ENCODE measurements at regions not wholly inside any gene's neighbourhood (a gene's known extent, or its start where the extent isn't known, plus 50 kb on each side); places are given as distances from the start of the nearest gene placed in this dataset.

DNA sequence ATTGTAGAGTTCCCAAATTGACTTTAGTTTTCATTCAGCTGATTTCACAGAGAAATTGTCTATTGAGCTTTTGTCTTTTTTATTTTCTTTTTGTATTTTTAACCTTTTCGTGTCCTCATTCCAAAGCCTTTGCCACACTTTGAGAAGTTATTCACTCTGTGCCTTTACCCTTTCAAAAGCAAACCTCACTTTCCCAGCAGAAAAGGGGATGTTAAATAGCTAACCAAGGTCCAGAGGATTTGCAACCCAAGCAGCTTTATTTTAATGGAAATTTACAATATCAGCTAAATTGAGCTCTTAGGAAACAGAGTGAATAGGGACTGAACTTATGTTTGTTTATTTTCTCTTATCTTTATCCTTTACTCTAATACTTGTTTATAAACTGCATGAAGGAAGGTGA, 428.8 kb downstream of the PCDH7 start:
- Histone ChIP-seq H3K4me1 (ENCODE audit: control insufficient read depth, insufficient read depth, low read length) (no peaks in the 10 kb centered on the region), H3K4me3 (ENCODE audit: low read length) (no peak overlapping the region), H3K9me3 (ENCODE audit: control insufficient read depth, insufficient read depth, low read length) (no peaks in the 10 kb centered on the region), H3K27ac (ENCODE audit: low read length) (no peak overlapping the region), H3K36me3 (ENCODE audit: control insufficient read depth, insufficient read depth, low read length) (no peaks in the 10 kb centered on the region), H3K27me3 (ENCODE audit: control insufficient read depth, insufficient read depth, low read length) (no peaks in the 10 kb centered on the region)
- WGBS (ENCODE audit: insufficient coverage, insufficient read length), result no CpG with 5 or more reads among the region's 1 CpG
- no peak for DNase-seq (ENCODE audit: low read depth, low spot score)

DNA sequence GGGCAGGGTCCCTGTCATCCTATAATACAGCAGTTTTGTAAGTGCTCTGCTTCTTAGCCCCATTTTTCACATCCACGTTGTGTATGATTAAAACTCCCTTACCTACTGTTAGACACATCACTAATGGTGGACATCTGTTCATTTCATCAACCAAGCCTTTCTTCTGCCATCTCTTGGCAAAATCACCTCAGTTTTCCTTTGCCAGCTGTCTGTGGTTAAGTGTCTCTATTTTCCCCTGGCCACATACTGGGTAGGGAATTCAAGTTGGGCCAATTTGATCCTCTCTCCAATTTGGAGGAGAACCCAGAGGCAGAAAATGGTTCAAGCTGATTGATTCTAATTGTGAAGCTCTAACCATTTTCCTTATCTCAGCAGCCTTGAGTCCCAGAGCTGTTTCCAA, 436.1 kb downstream of the PCDH7 start:
- no peak overlapping the region for H3K4me3 ChIP-seq (ENCODE audit: low read length)
- no peak for DNase-seq (ENCODE audit: low read depth, low spot score)
- H3K9me3 ChIP-seq (ENCODE audit: control insufficient read depth, insufficient read depth, low read length), result no peaks in the 10 kb centered on the region
- H3K27ac ChIP-seq (ENCODE audit: low read length), result no peak overlapping the region
- H3K27me3 ChIP-seq (ENCODE audit: control insufficient read depth, insufficient read depth, low read length), result no peaks in the 10 kb centered on the region
- no peaks in the 10 kb centered on the region for H3K36me3 ChIP-seq (ENCODE audit: control insufficient read depth, insufficient read depth, low read length)
- no CpG with 5 or more reads among the region's 1 CpG for WGBS (ENCODE audit: insufficient coverage, insufficient read length)
- H3K4me1 ChIP-seq (ENCODE audit: control insufficient read depth, insufficient read depth, low read length), result no peaks in the 10 kb centered on the region; the same call in 1 of the 2 replicates

DNA sequence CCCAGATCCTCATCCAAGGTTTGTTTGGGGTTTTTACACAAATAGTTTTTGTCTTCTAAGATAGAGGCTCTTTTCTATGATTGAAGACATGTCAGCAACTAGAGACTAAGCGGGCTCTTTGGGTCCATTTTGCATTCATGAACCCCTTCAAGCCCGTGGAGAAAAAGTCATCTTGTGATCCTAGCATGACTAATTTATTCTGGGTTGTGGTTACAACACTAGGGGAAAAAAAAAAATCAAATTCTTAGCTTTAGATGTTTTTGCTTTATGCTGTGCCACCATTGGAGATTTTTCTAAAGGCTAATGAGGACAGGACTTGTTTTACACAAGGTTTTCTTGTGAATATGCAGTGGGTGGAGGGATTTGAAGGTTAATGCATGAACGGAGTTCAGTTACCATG, 440.0 kb downstream of the PCDH7 start:
- no peak overlapping the region for H3K4me3 ChIP-seq (ENCODE audit: low read length)
- H3K9me3 ChIP-seq (ENCODE audit: control insufficient read depth, insufficient read depth, low read length), result no peaks in the 10 kb centered on the region
- H3K4me1 ChIP-seq (ENCODE audit: control insufficient read depth, insufficient read depth, low read length), result no peaks in the 10 kb centered on the region; the same call in 1 of the 2 replicates
- WGBS (ENCODE audit: insufficient coverage, insufficient read length), result no CpG with 5 or more reads among the region's 3 CpGs
- no peaks in the 10 kb centered on the region for H3K36me3 ChIP-seq (ENCODE audit: control insufficient read depth, insufficient read depth, low read length)
- no peaks in the 10 kb centered on the region for H3K27me3 ChIP-seq (ENCODE audit: control insufficient read depth, insufficient read depth, low read length)
- H3K27ac ChIP-seq (ENCODE audit: low read length), result no peak overlapping the region
- no peak for DNase-seq (ENCODE audit: low read depth, low spot score)

DNA sequence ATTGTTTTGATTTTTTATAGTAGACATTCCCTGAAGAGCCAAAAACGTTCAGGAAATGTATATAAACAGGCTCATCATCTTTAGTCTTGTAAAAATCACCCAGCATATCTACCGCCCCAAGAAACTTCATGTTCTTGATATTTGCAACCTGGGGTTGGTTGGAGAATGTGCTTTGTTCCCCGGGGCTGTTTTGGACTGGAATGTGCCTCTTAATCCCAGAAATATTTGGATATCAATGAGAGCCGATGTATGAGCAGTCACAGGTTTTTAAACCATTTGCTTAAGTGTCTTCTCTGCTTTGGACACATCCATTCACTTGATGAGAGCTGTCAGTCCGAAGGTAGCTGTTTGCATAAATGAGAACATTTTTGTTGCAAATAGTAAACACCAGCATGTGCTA, 449.7 kb downstream of the PCDH7 start:
- H3K4me3 ChIP-seq (ENCODE audit: low read length), result no peak overlapping the region
- no CpG with 5 or more reads among the region's 5 CpGs for WGBS (ENCODE audit: insufficient coverage, insufficient read length)
- no peak for DNase-seq (ENCODE audit: low read depth, low spot score)
- H3K27ac ChIP-seq (ENCODE audit: low read length), result no peak overlapping the region
- no peaks in the 10 kb centered on the region; the same call in 1 of the 2 replicates for H3K4me1 ChIP-seq (ENCODE audit: control insufficient read depth, insufficient read depth, low read length)
- no peaks in the 10 kb centered on the region for H3K36me3 ChIP-seq (ENCODE audit: control insufficient read depth, insufficient read depth, low read length)
- no peaks in the 10 kb centered on the region for H3K9me3 ChIP-seq (ENCODE audit: control insufficient read depth, insufficient read depth, low read length)
- no peaks in the 10 kb centered on the region for H3K27me3 ChIP-seq (ENCODE audit: control insufficient read depth, insufficient read depth, low read length)

DNA sequence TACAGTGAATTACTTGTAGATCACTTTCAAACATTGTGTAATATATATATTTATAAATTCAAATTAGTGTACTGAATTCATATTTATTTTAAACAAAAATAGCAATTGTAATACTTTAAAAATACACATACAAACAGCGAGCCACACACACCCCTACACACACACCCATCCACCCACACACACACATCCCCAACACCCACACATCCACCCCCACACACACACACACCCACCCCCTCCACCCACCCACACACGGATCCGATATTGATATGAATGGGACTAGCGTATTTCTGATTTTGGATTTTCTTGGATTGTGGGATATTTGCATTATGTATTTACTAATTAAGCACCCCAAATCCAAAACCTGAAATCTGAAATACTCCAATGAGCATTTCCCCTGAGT, 451.2 kb downstream of the PCDH7 start:
- H3K9me3 ChIP-seq (ENCODE audit: control insufficient read depth, insufficient read depth, low read length), result no peaks in the 10 kb centered on the region
- WGBS (ENCODE audit: insufficient coverage, insufficient read length), result 100% methylated on average over 2 of the region's 4 CpGs
- H3K4me3 ChIP-seq (ENCODE audit: low read length), result no peak overlapping the region
- H3K36me3 ChIP-seq (ENCODE audit: control insufficient read depth, insufficient read depth, low read length), result no peaks in the 10 kb centered on the region
- no peak overlapping the region for H3K27ac ChIP-seq (ENCODE audit: low read length)
- H3K27me3 ChIP-seq (ENCODE audit: control insufficient read depth, insufficient read depth, low read length), result no peaks in the 10 kb centered on the region
- no peak for DNase-seq (ENCODE audit: low read depth, low spot score)
- H3K4me1 ChIP-seq (ENCODE audit: control insufficient read depth, insufficient read depth, low read length), result no peaks in the 10 kb centered on the region; the same call in 1 of the 2 replicates

DNA sequence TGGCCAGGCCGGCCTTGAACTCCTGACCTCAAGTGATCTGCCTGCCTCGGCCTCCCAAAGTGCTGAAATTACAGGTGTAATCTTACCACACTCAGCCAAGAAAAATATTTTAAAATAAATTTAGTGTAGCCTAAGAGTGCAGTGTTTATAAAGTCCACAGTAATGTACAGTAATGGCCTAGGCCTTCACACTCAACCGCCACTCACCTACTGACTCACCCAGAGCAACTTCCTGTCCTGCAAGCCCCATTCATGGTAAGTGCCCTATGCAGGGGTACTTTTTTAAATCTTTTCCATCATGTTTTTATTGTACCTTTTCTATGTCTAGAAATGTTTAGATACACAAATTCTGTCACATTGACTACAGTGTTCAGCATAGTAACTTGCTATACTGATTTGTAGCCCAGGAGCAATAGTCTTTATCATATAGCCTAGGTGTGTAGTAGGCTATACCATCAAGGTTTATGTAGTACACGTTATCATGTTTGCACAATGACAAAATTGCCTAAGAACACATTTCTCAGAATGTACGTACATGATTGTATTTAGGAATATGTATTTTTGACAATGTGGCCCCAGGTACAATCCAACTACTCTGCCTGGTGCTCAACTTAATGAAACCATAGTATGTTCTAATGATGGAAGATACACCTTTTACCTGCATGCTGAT, 455.2 kb downstream of the PCDH7 start:
- H3K4me3 ChIP-seq (ENCODE audit: low read length), result no peak overlapping the region
- no peaks in the 10 kb centered on the region for H3K9me3 ChIP-seq (ENCODE audit: control insufficient read depth, insufficient read depth, low read length)
- no CpG with 5 or more reads among the region's 5 CpGs for WGBS (ENCODE audit: insufficient coverage, insufficient read length)
- no peaks in the 10 kb centered on the region for H3K27me3 ChIP-seq (ENCODE audit: control insufficient read depth, insufficient read depth, low read length)
- no peak for DNase-seq (ENCODE audit: low read depth, low spot score)
- no peaks in the 10 kb centered on the region for H3K36me3 ChIP-seq (ENCODE audit: control insufficient read depth, insufficient read depth, low read length)
- H3K27ac ChIP-seq (ENCODE audit: low read length), result no peak overlapping the region
- H3K4me1 ChIP-seq (ENCODE audit: control insufficient read depth, insufficient read depth, low read length), result no peaks in the 10 kb centered on the region

DNA sequence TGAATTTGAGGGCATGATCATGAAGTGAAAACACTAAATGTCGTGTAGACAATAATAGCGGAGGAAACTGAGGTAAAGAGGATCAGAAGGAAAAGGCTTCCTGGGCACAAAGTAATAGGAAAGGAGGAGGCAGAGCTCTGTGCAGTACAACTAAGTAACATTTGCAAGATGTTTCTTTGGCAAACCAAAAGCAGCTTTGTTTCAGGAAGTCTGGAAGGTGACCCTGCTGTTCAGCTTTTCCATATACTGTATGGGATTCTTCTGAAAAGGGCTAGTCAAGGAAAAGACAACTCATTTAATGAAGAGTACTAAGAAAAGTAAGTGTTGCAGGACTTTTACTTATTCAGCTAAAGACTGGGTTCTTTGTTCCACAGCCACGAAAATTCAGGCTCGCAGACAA, 463.1 kb downstream of the PCDH7 start:
- no CpG with 5 or more reads among the region's 4 CpGs for WGBS (ENCODE audit: insufficient coverage, insufficient read length)

DNA sequence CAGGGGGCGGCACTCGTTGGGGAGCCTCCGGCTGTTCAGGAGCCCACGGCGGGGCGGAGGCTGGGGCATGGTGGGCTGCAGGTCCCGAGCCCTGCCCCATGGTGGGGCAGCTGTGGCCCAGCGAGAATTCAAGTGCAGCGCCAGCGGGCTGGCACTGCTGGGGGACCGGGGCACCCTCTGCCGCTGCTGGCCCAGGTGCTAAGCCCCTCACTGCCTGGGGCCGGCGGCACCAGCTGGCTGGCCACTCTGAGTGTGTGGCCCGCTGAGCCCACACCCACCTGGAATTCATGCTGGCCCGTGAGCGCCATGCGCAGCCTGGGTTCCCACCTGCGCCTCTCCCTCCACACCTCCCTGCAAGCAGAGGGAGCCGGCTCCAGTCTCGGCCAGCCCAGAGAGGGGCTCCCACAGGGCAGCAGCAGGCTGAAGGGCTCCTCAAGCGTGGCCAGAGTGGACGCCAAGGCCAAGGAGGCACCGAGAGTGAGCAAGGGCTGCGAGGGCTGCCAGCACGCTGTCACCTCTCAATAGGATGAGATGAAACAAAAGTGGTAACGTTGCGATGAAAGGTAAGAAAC, 464.9 kb downstream of the PCDH7 start:
- no peaks in the 10 kb centered on the region for H3K4me1 ChIP-seq (ENCODE audit: control insufficient read depth, insufficient read depth, low read length)
- H3K36me3 ChIP-seq (ENCODE audit: control insufficient read depth, insufficient read depth, low read length), result 0 out of 2 replicates have a peak, but pooled peaks cover 2% of the 10 kb centered on the region
- no peak overlapping the region for H3K27ac ChIP-seq (ENCODE audit: low read length)
- H3K4me3 ChIP-seq (ENCODE audit: low read length), result no peak overlapping the region
- no peaks in the 10 kb centered on the region; the same call in 1 of the 2 replicates for H3K9me3 ChIP-seq (ENCODE audit: control insufficient read depth, insufficient read depth, low read length)
- DNase-seq (ENCODE audit: low read depth, low spot score), result no peak
- no CpG with 5 or more reads among the region's 28 CpGs for WGBS (ENCODE audit: insufficient coverage, insufficient read length)
- H3K27me3 ChIP-seq (ENCODE audit: control insufficient read depth, insufficient read depth, low read length), result no peaks in the 10 kb centered on the region

More for the DNA sequence above, 463.1 kb downstream of the PCDH7 start:
- Histone ChIP-seq H3K27me3 (ENCODE audit: control insufficient read depth, insufficient read depth, low read length) (no peaks in the 10 kb centered on the region), H3K9me3 (ENCODE audit: control insufficient read depth, insufficient read depth, low read length) (no peaks in the 10 kb centered on the region; the same call in 1 of the 2 replicates), H3K36me3 (ENCODE audit: control insufficient read depth, insufficient read depth, low read length) (0 out of 2 replicates have a peak, but pooled peaks cover 2% of the 10 kb centered on the region), H3K4me3 (ENCODE audit: low read length) (no peak overlapping the region), H3K4me1 (ENCODE audit: control insufficient read depth, insufficient read depth, low read length) (no peaks in the 10 kb centered on the region), H3K27ac (ENCODE audit: low read length) (no peak overlapping the region)
- no peak for DNase-seq (ENCODE audit: low read depth, low spot score)

DNA sequence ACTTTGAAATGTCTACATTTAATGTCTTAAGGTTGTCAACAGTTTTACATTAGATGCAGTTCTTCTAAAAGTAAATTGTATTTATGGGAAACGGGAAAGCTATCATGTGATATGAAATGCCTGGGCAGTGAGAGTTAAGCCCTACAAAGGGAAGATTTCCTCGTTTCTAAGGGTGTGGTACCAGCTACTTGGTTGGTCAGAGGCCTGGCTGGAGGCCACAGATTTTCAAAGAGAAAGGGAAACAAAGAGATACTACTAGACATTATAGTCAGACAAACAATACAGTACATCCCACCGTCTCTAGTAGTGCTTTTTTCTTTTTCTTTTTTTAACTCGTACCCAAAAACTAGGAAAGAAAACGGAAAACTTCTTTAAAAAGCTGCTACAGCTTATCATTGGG, 467.8 kb downstream of the PCDH7 start:
- 0 out of 2 replicates have a peak, but pooled peaks cover 2% of the 10 kb centered on the region for H3K36me3 ChIP-seq (ENCODE audit: control insufficient read depth, insufficient read depth, low read length)
- no peaks in the 10 kb centered on the region; the same call in 1 of the 2 replicates for H3K9me3 ChIP-seq (ENCODE audit: control insufficient read depth, insufficient read depth, low read length)
- no peaks in the 10 kb centered on the region for H3K27me3 ChIP-seq (ENCODE audit: control insufficient read depth, insufficient read depth, low read length)
- no peaks in the 10 kb centered on the region for H3K4me1 ChIP-seq (ENCODE audit: control insufficient read depth, insufficient read depth, low read length)
- H3K27ac ChIP-seq (ENCODE audit: low read length), result no peak overlapping the region
- H3K4me3 ChIP-seq (ENCODE audit: low read length), result no peak overlapping the region
- no CpG with 5 or more reads among the region's 5 CpGs for WGBS (ENCODE audit: insufficient coverage, insufficient read length)
- DNase-seq (ENCODE audit: low read depth, low spot score), result no peak

DNA sequence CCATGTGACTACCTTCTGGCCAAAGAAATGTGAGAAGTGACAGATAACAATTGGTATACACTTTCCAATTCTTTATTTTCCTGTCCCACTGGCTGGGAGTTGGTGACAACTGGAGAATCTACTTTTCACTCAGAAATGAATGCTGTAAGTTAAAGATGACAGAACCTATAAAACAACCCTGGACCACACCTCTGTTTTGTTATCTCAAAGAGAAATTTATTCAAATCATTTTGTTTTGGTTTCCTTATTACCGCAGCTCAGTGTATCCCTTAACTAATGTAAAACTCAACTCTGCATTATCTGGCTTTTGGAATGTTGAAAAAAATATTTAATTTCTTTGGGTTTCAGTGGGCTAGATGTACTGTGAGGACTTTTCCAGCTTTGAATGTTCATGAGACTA, 469.8 kb downstream of the PCDH7 start:
- no peaks in the 10 kb centered on the region; the same call in 1 of the 2 replicates for H3K9me3 ChIP-seq (ENCODE audit: control insufficient read depth, insufficient read depth, low read length)
- no peaks in the 10 kb centered on the region for H3K4me1 ChIP-seq (ENCODE audit: control insufficient read depth, insufficient read depth, low read length)
- no peak overlapping the region for H3K27ac ChIP-seq (ENCODE audit: low read length)
- 0 out of 2 replicates have a peak, but pooled peaks cover 2% of the 10 kb centered on the region for H3K36me3 ChIP-seq (ENCODE audit: control insufficient read depth, insufficient read depth, low read length)
- no peaks in the 10 kb centered on the region for H3K27me3 ChIP-seq (ENCODE audit: control insufficient read depth, insufficient read depth, low read length)
- WGBS (ENCODE audit: insufficient coverage, insufficient read length), result no CpG with 5 or more reads among the region's 1 CpG
- H3K4me3 ChIP-seq (ENCODE audit: low read length), result no peak overlapping the region
- no peak for DNase-seq (ENCODE audit: low read depth, low spot score)

DNA sequence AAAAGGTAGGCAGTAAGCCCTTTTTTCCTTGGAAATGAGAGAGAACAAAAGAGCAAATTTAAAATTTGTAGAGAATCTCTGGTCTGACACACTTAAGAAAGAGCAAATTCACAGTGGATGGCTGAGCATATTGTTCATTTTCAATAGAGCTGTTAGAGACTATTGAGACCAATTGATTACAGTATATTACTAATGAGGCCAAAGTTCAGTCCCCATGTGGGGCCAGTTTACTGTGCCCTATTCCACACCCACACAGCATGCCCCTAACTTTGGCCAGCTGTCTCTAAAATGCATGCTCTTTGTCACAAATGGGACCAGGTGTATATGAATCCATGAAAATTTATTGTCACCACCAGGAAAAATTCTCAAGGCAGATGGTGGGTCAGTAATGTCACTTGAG, 470.5 kb downstream of the PCDH7 start:
- H3K4me3 ChIP-seq (ENCODE audit: low read length), result no peak overlapping the region
- H3K27ac ChIP-seq (ENCODE audit: low read length), result no peak overlapping the region
- H3K4me1 ChIP-seq (ENCODE audit: control insufficient read depth, insufficient read depth, low read length), result no peaks in the 10 kb centered on the region
- no peak for DNase-seq (ENCODE audit: low read depth, low spot score)
- no peaks in the 10 kb centered on the region for H3K9me3 ChIP-seq (ENCODE audit: control insufficient read depth, insufficient read depth, low read length)
- no peaks in the 10 kb centered on the region for H3K27me3 ChIP-seq (ENCODE audit: control insufficient read depth, insufficient read depth, low read length)
- no peaks in the 10 kb centered on the region for H3K36me3 ChIP-seq (ENCODE audit: control insufficient read depth, insufficient read depth, low read length)

All from iPS DF 6.9 (cell line).